ENCODE measurements at regions not wholly inside any gene's neighbourhood (a gene's known extent, or its start where the extent isn't known, plus 50 kb on each side); places are given as distances from the start of the nearest gene placed in this dataset.

DNA sequence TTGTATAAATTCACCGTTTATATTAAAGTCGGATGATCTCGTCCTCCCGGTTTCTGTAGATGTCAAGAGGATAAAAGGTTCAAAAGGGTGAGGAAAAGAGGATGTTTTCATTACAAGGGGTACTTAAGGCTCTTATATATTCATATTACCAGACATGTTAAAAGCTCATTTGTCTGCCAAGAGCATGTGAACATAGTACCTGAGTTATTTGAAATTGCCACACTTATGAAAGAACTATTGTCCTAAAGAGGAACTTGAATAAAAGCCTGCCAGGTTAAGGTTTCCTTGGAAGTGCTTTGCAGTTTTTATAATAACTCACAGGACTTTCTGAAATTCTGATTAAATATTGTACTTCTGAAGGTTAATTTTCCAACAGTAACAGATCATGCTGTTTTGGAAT, 1915.1 kb downstream of the MAT2B start:
- DNase-seq (ENCODE audit: low read depth, low spot score): no peak
- H3K27ac ChIP-seq: no peak overlapping the region
- H3K36me3 ChIP-seq (ENCODE audit: insufficient read depth, low read length): no peaks in the 10 kb centered on the region
- H3K9ac ChIP-seq (ENCODE audit: insufficient read length): no peak overlapping the region
- H3K9me3 ChIP-seq (ENCODE audit: low read depth, low read length): no peaks in the 10 kb centered on the region
- H3K4me3 ChIP-seq: no peak overlapping the region
- TF ChIP-seq EZH2 (IDR thresholded peaks at IDR 0.05) (no peak), FOXP2 (optimal IDR thresholded peaks at IDR 0.05; ENCODE audit: control extremely low read depth, extremely low read length, insufficient read depth) (no peak), POLR2AphosphoS5 (IDR thresholded peaks at IDR 0.05; ENCODE audit: borderline replicate concordance, low read depth, low read length) (no peak)

DNA sequence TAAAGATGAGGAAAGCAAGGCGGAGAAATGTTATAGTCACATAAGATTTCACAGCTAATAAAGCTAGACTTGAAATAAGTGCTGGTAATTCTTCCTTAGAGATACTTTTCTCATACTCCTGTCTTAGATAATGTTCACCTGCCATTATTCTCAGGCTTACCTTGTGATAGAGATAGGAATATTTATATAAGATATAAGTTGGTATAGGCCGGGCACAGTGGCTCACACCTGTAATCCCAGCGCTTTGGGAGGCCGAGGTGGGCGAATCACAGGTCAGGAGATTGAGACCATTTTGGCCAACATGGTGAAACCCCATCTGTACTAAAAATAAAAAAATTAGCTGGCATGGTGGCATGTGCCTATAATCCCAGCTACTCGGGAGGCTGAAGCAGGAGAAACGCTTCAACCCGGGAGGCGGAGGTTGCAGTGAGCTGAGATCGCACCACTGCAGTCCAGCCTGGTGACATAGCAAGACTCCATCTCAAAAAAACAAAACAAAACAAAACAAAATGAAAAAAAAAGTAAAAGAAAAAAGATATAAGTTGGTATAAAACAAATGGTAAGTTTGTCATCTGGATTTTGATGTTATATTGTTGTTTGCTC, 1918.4 kb downstream of the MAT2B start:
- TF ChIP-seq EZH2 (IDR thresholded peaks at IDR 0.05) (no peak), FOXP2 (optimal IDR thresholded peaks at IDR 0.05; ENCODE audit: control extremely low read depth, extremely low read length, insufficient read depth) (no peak), POLR2AphosphoS5 (IDR thresholded peaks at IDR 0.05; ENCODE audit: borderline replicate concordance, low read depth, low read length) (no peak)
- Histone ChIP-seq H3K9me3 (ENCODE audit: low read depth, low read length) (no peaks in the 10 kb centered on the region), H3K4me3 (no peak overlapping the region), H3K27ac (no peak overlapping the region), H3K9ac (ENCODE audit: insufficient read length) (no peak overlapping the region), H3K36me3 (ENCODE audit: insufficient read depth, low read length) (no peaks in the 10 kb centered on the region)
- DNase-seq (ENCODE audit: low read depth, low spot score): no peak

DNA sequence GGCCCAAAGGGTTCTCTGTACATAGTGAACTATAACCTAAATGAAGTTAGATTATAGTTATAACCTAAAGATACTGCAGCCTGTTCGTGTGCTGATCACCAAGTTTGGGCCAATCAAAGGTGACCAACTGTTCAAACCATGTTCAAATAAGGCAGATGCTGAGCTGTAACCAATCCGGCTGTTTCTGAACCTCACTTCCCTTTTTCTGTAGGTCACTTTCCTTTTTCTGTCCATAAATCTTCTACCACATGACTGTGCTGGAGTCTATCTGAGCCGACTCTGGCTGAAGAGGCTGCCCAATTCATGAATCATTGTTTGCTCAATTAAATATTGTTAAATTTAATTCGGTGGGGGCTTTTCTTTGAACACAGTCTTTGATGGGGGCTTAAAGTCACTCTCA, 1920.2 kb downstream of the MAT2B start:
- TF ChIP-seq POLR2AphosphoS5 (IDR thresholded peaks at IDR 0.05; ENCODE audit: borderline replicate concordance, low read depth, low read length) (no peak), EZH2 (IDR thresholded peaks at IDR 0.05) (no peak), FOXP2 (optimal IDR thresholded peaks at IDR 0.05; ENCODE audit: control extremely low read depth, extremely low read length, insufficient read depth) (no peak)
- DNase-seq (ENCODE audit: low read depth, low spot score): no peak

DNA sequence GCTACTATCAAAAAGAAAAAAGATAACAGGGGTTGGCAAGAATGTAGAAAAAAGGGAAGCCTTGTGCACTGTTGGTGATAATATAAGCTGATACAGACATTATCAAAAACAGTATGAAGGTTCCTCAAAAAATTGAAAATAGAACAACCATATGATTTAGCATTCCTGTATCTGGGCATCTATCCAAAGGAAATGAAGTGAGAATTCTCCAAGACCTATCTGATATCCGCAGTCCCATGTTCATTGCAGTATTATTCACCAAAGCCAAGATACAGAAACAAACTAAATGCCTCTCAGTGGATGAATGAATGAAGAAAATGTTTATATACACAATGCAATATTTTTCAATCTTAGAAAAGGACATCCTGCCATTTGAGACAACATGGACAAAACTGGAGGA, 1943.3 kb downstream of the MAT2B start:
- no peak for DNase-seq (ENCODE audit: low read depth, low spot score)
- Histone ChIP-seq H3K9me3 (ENCODE audit: low read depth, low read length) (no peaks in the 10 kb centered on the region), H3K4me3 (no peak overlapping the region), H3K9ac (ENCODE audit: insufficient read length) (no peak overlapping the region), H3K36me3 (ENCODE audit: insufficient read depth, low read length) (no peaks in the 10 kb centered on the region), H3K27ac (no peak overlapping the region)
- TF ChIP-seq POLR2AphosphoS5 (IDR thresholded peaks at IDR 0.05; ENCODE audit: borderline replicate concordance, low read depth, low read length) (no peak), FOXP2 (optimal IDR thresholded peaks at IDR 0.05; ENCODE audit: control extremely low read depth, extremely low read length, insufficient read depth) (no peak), EZH2 (IDR thresholded peaks at IDR 0.05) (no peak)

More for the DNA sequence above, 1920.2 kb downstream of the MAT2B start:
- Histone ChIP-seq H3K27ac (no peak overlapping the region), H3K9ac (ENCODE audit: insufficient read length) (no peak overlapping the region), H3K9me3 (ENCODE audit: low read depth, low read length) (no peaks in the 10 kb centered on the region), H3K36me3 (ENCODE audit: insufficient read depth, low read length) (no peaks in the 10 kb centered on the region), H3K4me3 (no peak overlapping the region)

DNA sequence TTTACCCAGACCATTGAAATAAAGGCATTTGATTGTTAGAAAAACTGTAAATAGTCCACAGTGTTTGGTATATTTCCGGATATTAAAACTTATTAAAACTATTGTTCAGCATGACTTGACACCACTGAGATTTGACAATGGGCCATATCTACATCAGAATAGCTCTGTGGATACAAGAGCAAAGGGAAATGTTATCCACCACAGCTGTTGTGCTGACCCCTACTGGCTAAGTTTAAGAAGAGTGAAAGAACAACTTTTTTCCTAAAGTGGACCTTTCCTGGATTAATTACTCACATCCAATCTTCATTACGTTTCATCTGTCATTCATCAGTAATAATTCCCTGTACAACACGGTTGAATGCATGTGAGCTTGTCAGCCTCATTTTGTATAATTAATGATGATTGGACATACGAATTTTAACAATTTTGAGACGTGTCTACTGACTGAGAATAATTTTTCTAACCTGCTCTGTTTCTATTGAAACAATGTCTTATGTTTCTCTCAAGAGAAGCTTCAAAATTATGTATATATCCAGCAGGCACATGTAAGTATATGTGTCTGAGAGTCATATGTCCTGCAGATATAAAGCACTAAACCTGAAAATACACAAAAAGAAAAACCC, 1952.6 kb downstream of the MAT2B start:
- Histone ChIP-seq H3K4me3 (no peak overlapping the region), H3K27ac (no peak overlapping the region), H3K9me3 (ENCODE audit: low read depth, low read length) (no peaks in the 10 kb centered on the region), H3K9ac (ENCODE audit: insufficient read length) (no peak overlapping the region), H3K36me3 (ENCODE audit: insufficient read depth, low read length) (no peaks in the 10 kb centered on the region)
- no peak for TF ChIP-seq POLR2AphosphoS5 (IDR thresholded peaks at IDR 0.05; ENCODE audit: borderline replicate concordance, low read depth, low read length)
- TF ChIP-seq EZH2 (IDR thresholded peaks at IDR 0.05): no peak
- no peak for TF ChIP-seq FOXP2 (optimal IDR thresholded peaks at IDR 0.05; ENCODE audit: control extremely low read depth, extremely low read length, insufficient read depth)
- DNase-seq (ENCODE audit: low read depth, low spot score): peak; percentile 34

DNA sequence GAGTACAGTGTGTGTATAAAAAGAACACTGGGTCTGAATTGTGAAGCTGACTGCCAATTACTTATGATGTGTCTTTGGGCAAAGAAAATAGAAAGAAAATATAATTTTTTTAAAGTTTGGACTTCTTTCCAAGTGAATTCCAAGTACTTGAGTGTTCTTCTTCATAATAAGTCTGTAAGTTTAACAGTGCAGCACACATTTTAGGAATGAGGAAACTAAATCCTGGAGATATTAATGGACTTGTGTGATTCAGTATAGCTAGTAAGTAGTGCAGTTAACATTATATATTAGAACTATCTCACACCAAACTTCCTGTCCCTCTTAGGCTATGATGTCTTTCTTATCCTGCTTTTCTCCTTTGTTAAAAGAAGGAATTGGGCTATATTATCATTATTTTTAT, 1953.8 kb downstream of the MAT2B start:
- no peak overlapping the region for H3K9ac ChIP-seq (ENCODE audit: insufficient read length)
- TF ChIP-seq FOXP2 (optimal IDR thresholded peaks at IDR 0.05; ENCODE audit: control extremely low read depth, extremely low read length, insufficient read depth): no peak
- no peak for TF ChIP-seq EZH2 (IDR thresholded peaks at IDR 0.05)
- TF ChIP-seq POLR2AphosphoS5 (IDR thresholded peaks at IDR 0.05; ENCODE audit: borderline replicate concordance, low read depth, low read length): no peak
- no peak overlapping the region for H3K27ac ChIP-seq
- DNase-seq (ENCODE audit: low read depth, low spot score): no peak
- H3K4me3 ChIP-seq: no peak overlapping the region
- H3K36me3 ChIP-seq (ENCODE audit: insufficient read depth, low read length): no peaks in the 10 kb centered on the region
- H3K9me3 ChIP-seq (ENCODE audit: low read depth, low read length): no peaks in the 10 kb centered on the region

DNA sequence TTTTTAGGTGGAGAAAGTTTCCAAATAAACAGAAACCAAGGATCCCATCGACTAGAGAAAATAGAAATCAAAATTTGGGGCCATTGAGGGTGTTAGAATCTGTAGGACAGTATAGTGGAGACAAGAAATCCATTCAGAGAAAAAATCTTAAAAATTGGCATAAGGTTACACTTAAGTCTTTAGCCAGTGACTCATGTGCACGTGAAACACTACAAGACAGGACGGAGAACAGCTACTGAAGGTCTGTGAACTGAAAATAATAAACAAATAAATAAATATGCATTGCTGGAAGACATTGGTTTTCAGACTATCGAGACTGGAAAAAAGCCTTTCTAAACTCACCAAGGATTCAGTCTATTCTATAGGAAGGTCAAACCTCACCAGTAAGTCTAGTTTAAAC, 1955.5 kb downstream of the MAT2B start:
- no peak for DNase-seq (ENCODE audit: low read depth, low spot score)
- no peak for TF ChIP-seq FOXP2 (optimal IDR thresholded peaks at IDR 0.05; ENCODE audit: control extremely low read depth, extremely low read length, insufficient read depth)
- TF ChIP-seq EZH2 (IDR thresholded peaks at IDR 0.05): no peak
- no peak for TF ChIP-seq POLR2AphosphoS5 (IDR thresholded peaks at IDR 0.05; ENCODE audit: borderline replicate concordance, low read depth, low read length)
- Histone ChIP-seq H3K27ac (no peak overlapping the region), H3K36me3 (ENCODE audit: insufficient read depth, low read length) (no peaks in the 10 kb centered on the region), H3K4me3 (no peak overlapping the region), H3K9ac (ENCODE audit: insufficient read length) (no peak overlapping the region), H3K9me3 (ENCODE audit: low read depth, low read length) (no peaks in the 10 kb centered on the region)

DNA sequence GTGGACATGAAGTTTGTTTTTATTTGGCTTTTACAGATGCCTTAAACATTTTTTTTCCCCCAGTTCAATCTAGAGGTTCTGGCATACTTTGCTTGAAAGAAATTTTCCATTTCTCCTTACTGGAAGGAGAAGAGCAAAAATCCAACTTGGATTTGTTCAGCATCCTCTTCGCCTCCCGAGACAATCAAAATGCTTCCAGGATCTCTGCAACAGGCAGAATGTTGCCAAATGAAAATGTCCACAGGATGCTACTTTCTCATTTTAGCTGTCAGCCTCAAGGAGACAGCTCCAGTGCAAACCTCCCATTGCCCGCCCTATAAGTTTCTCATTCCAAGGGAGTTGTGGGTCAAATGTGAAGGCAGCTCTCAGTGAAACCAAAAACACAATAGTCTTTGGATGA, 1972.1 kb downstream of the MAT2B start:
- H3K9ac ChIP-seq (ENCODE audit: insufficient read length): no peak overlapping the region

More for the DNA sequence above, 1972.1 kb downstream of the MAT2B start:
- Histone ChIP-seq H3K27ac (no peak overlapping the region), H3K36me3 (ENCODE audit: insufficient read depth, low read length) (no peaks in the 10 kb centered on the region), H3K9me3 (ENCODE audit: low read depth, low read length) (no peaks in the 10 kb centered on the region), H3K4me3 (no peak overlapping the region)
- TF ChIP-seq FOXP2 (optimal IDR thresholded peaks at IDR 0.05; ENCODE audit: control extremely low read depth, extremely low read length, insufficient read depth) (no peak), EZH2 (IDR thresholded peaks at IDR 0.05) (no peak), POLR2AphosphoS5 (IDR thresholded peaks at IDR 0.05; ENCODE audit: borderline replicate concordance, low read depth, low read length) (no peak)
- DNase-seq (ENCODE audit: low read depth, low spot score): no peak
